Astrocyte (in vitro differentiated cells and primary cell): ENCODE measurements at regions not wholly inside any gene's neighbourhood (a gene's known extent, or its start where the extent isn't known, plus 50 kb on each side); places are given as distances from the start of the nearest gene placed in this dataset.

Experiments used
- EZH2 ChIP-seq: IDR thresholded peaks from 2 replicates; pipeline ENCODE4 v1.6.1; 2012; ENCODE audit warnings: mild to moderate bottlenecking, low read length, inconsistent platforms; ENCODE audit not compliant: insufficient read depth
- TF ChIP-seq, protein P1 (sequence below): IDR thresholded peaks from 2 replicates; pipeline ENCODE4 v1.5.1; 2011; ENCODE audit warnings: low read depth, mild to moderate bottlenecking, inconsistent platforms, low read length, moderate library complexity; ENCODE audit not compliant: insufficient read depth

DNA sequence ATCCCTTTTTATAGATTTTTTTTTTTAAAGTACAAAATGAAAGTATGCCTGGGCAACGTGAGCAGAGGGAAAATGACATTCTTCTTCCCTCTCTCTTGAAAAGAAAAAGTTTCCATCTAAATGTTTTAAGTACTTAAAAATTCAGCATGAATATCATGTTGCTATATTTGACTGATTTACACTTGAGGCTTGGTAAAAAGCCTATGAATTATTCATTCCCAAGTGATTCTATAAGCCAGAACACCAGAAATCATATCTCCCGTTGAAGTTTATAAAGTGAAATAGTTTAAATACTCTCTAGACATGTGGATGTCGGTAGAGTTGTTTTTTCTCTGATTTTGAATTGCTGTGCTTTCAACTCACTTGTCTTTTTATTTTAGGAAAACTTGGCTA is 276.2 kb upstream of the RARB start:
- TF ChIP-seq, protein P1, sequence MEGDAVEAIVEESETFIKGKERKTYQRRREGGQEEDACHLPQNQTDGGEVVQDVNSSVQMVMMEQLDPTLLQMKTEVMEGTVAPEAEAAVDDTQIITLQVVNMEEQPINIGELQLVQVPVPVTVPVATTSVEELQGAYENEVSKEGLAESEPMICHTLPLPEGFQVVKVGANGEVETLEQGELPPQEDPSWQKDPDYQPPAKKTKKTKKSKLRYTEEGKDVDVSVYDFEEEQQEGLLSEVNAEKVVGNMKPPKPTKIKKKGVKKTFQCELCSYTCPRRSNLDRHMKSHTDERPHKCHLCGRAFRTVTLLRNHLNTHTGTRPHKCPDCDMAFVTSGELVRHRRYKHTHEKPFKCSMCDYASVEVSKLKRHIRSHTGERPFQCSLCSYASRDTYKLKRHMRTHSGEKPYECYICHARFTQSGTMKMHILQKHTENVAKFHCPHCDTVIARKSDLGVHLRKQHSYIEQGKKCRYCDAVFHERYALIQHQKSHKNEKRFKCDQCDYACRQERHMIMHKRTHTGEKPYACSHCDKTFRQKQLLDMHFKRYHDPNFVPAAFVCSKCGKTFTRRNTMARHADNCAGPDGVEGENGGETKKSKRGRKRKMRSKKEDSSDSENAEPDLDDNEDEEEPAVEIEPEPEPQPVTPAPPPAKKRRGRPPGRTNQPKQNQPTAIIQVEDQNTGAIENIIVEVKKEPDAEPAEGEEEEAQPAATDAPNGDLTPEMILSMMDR, result no peak
- no peak for TF ChIP-seq EZH2
